ENCODE measurements at regions not wholly inside any gene's neighbourhood (a gene's known extent, or its start where the extent isn't known, plus 50 kb on each side); places are given as distances from the start of the nearest gene placed in this dataset.

GRCh38 chr2:222050981-222051380 lies 247.8 kb downstream of the PAX3 start:
- DNase-seq: no peak
- in situ Hi-C loops (cut with MboI; ENCODE audit: low sequenced_read_pairs) (loop anchor here (25.0 kb wide), 1 partner anchor 536 kb away; no protein-coding TSS in a partner anchor), dilution Hi-C loops (cut with HindIII; ENCODE audit: low sequenced_read_pairs, unreplicated experiment) (no loop called here), intact Hi-C loops (cut with micrococcal nuclease) (loop anchor here (10.0 kb wide), 1 partner anchor 854 kb away; no protein-coding TSS in a partner anchor)
- H4K5ac ChIP-seq (ENCODE audit: low read depth, low read length): no peak overlapping the region
- H3K4me3 ChIP-seq (ENCODE audit: insufficient read depth, low read depth, low read length): no peak overlapping the region
- H4K8ac ChIP-seq (ENCODE audit: low read depth in 2 of 2, low read length in 2 of 2): no peak overlapping the region
- H2AK5ac ChIP-seq (ENCODE audit: low read depth, low read length): no peak overlapping the region
- no peak overlapping the region for H3K23ac ChIP-seq (ENCODE audit: low read depth, low read length)
- ChIA-PET CTCF (no interaction called here), POLR2A (ENCODE audit: unreplicated experiment) (no interaction called here)
- no CpG with 5 or more reads among the region's 4 CpGs for WGBS, 2 experiments (ENCODE audit: extremely low coverage in 2 of 2, insufficient read length in 1 of 2)
- H4K91ac ChIP-seq (ENCODE audit: insufficient read depth, low read depth, low read length): no peak overlapping the region
- H4K20me1 ChIP-seq (ENCODE audit: insufficient read depth, low read length): no peaks in the 10 kb centered on the region
- no peak overlapping the region for H2BK120ac ChIP-seq (ENCODE audit: low read depth, low read length)
- no peak overlapping the region for H3K14ac ChIP-seq (replicated peaks; ENCODE audit: low read depth, low read length)
- H3K27me3 ChIP-seq (ENCODE audit: control insufficient read depth, insufficient read depth, low read length): no peaks in the 10 kb centered on the region
- no peak overlapping the region for H3K4me2 ChIP-seq (ENCODE audit: low read depth, low read length)
- no peak overlapping the region for H2AFZ ChIP-seq (replicated peaks; ENCODE audit: low read length, poor library complexity)
- ATAC-seq (ENCODE audit: low read depth): no peak
- no peak overlapping the region for H3K56ac ChIP-seq (ENCODE audit: extremely low read depth, insufficient read depth, low read length)
- H3K4me1 ChIP-seq (ENCODE audit: control insufficient read depth, insufficient read depth, low read length): no peaks in the 10 kb centered on the region
- H3K18ac ChIP-seq (ENCODE audit: low read depth, low read length): no peak overlapping the region
- no peak overlapping the region for H2BK5ac ChIP-seq (ENCODE audit: low read depth, low read length, poor library complexity, severe bottlenecking)
- TF ChIP-seq RAD21 (IDR thresholded peaks at IDR 0.05; ENCODE audit: low read length) (no peak), USF2 (IDR thresholded peaks at IDR 0.05; ENCODE audit: low read depth, low read length) (no peak)
- H2BK20ac ChIP-seq (ENCODE audit: low read depth, low read length): no peak overlapping the region
- no peak overlapping the region for H3K4ac ChIP-seq (ENCODE audit: low read depth, low read length)
- no peaks in the 10 kb centered on the region for H3K36me3 ChIP-seq (ENCODE audit: control insufficient read depth, insufficient read depth, low read length)
- no peak overlapping the region for H2AK9ac ChIP-seq (replicated peaks; ENCODE audit: low read depth, low read length, poor library complexity)
- no peaks in the 10 kb centered on the region for H3K9me3 ChIP-seq (ENCODE audit: control insufficient read depth, insufficient read depth, low read length)
- no peak overlapping the region for H2BK15ac ChIP-seq (ENCODE audit: low read depth, low read length)
- no peak overlapping the region for H3K9ac ChIP-seq (ENCODE audit: low read depth, low read length)
- no peaks in the 10 kb centered on the region for H3K79me1 ChIP-seq (ENCODE audit: low read depth in 1 of 2, low read length in 2 of 2)
- no peak overlapping the region for H3K27ac ChIP-seq (ENCODE audit: insufficient read depth, low read length)
- BruUV-seq (replicated peaks): no TSS peak
- H3K9me1 ChIP-seq (ENCODE audit: insufficient read depth, low read length): no peaks in the 10 kb centered on the region
